RWPE1 (cell line): ENCODE measurements at regions not wholly inside any gene's neighbourhood (a gene's known extent, or its start where the extent isn't known, plus 50 kb on each side); places are given as distances from the start of the nearest gene placed in this dataset.

Source experiments
- CTCF ChIA-PET: fragments of 350-600 bp; sonication (Branson Sonifier 250); formaldehyde crosslinking; extraction: SDS; loops from one replicate; lab custom pipeline; 2021; lab: Yijun Ruan, JAX
- POLR2A ChIA-PET: fragments of 400-600 bp; formaldehyde crosslinking; extraction: SDS; loops from one replicate; lab custom pipeline; 2020; ENCODE audit warnings: antibody characterized with exemption; ENCODE audit not compliant: low non-redundant PET; lab: Yijun Ruan, JAX
- DNase-seq: peaks from one replicate; pipeline ENCODE4 v3.0.0; 2012; ENCODE audit warnings: low spot score
- H3K27ac ChIP-seq: fragments of 450-650 bp; 2 replicates; pipeline ENCODE4 v1.5.1; 2017
- TF ChIP-seq, protein P1 (sequence below): fragments of 450-650 bp; conservative IDR thresholded peaks from 2 replicates; pipeline ENCODE4 v1.5.1; 2017; ENCODE audit warnings: low read depth, mild to moderate bottlenecking

DNA sequence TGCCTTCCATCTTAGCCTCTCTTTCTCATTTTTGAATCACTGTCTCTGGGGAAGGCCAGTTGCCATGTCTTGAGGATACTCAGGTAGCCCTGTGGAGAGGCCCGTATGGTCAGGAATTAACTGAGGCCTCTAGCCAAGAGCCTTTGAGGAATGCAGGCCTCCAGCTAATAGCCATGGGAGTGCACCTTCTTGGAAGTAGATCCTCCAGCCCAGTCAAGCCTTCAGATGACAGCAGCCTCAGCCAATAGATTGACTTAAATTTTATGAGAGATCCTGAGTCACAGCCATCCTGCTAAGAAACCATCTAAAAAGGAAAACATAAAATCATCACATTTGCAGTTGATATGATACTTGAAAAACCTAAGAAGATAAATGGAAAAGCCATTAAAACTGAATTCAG lies 112.5 kb upstream of the BNIP2 start:
- H3K27ac ChIP-seq, result no peak overlapping the region
- TF ChIP-seq, protein P1, sequence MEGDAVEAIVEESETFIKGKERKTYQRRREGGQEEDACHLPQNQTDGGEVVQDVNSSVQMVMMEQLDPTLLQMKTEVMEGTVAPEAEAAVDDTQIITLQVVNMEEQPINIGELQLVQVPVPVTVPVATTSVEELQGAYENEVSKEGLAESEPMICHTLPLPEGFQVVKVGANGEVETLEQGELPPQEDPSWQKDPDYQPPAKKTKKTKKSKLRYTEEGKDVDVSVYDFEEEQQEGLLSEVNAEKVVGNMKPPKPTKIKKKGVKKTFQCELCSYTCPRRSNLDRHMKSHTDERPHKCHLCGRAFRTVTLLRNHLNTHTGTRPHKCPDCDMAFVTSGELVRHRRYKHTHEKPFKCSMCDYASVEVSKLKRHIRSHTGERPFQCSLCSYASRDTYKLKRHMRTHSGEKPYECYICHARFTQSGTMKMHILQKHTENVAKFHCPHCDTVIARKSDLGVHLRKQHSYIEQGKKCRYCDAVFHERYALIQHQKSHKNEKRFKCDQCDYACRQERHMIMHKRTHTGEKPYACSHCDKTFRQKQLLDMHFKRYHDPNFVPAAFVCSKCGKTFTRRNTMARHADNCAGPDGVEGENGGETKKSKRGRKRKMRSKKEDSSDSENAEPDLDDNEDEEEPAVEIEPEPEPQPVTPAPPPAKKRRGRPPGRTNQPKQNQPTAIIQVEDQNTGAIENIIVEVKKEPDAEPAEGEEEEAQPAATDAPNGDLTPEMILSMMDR, result no peak
- CTCF ChIA-PET, result interaction anchor here (0.6 kb wide), 1 partner anchor 94 kb away, joined by 3 read pairs; no protein-coding TSS in a partner anchor
- DNase-seq, result no peak
- POLR2A ChIA-PET, result no interaction called here

DNA sequence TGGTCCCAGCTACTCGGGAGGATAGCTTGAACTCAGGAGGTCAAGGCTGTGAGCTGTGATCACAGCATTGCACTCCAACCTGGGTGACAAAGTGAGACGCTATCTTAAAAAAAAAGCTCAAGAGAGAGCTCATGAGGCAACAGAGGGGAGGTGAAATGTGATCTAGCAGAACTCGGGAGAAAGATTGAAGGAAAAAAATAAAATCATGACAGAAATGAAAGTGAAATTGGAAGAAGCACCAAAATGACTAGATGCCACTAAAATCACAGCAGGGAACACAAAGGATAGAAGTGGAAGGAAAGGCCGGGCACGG lies 109.4 kb upstream of the BNIP2 start:
- ChIA-PET POLR2A (no interaction called here), CTCF (interaction anchor here (0.7 to 0.9 kb wide), 3 partner anchors 12 to 119 kb away, joined by 3 to 5 read pairs (median 4); no protein-coding TSS in a partner anchor)
- TF ChIP-seq, protein P1, result no peak
- no peak overlapping the region for H3K27ac ChIP-seq
- no peak for DNase-seq

GRCh38 chr15:59797756-59798604 lies 108.9 kb upstream of the BNIP2 start:
- no peak for DNase-seq
- ChIA-PET CTCF (interaction anchor here (0.7 to 0.9 kb wide), 3 partner anchors 13 to 119 kb away, joined by 3 to 5 read pairs (median 4); no protein-coding TSS in a partner anchor), POLR2A (no interaction called here)
- no peak overlapping the region for H3K27ac ChIP-seq
- TF ChIP-seq, protein P1, result no peak

- POLR2A ChIA-PET, result no interaction called here
- CTCF ChIA-PET, result no interaction called here
- DNase-seq, result no peak
- H3K27ac ChIP-seq, result no peak overlapping the region
- TF ChIP-seq, protein P1, result no peak
Observed at GRCh38 chr15:59794229-59794886, 105.2 kb upstream of the BNIP2 start.

GRCh38 chr15:59792359-59792758 lies 103.2 kb upstream of the BNIP2 start:
- POLR2A ChIA-PET, result no interaction called here
- CTCF ChIA-PET, result no interaction called here
- no peak for DNase-seq
- H3K27ac ChIP-seq, result no peak overlapping the region
- TF ChIP-seq, protein P1, result no peak

- no peak overlapping the region for H3K27ac ChIP-seq
- DNase-seq, result no peak
- POLR2A ChIA-PET, result no interaction called here
- TF ChIP-seq, protein P1, result no peak
- CTCF ChIA-PET, result interaction anchor here (0.8 kb wide), 1 partner anchor 146 kb away, joined by 4 read pairs; no protein-coding TSS in a partner anchor
Observed at GRCh38 chr15:59791755-59792154, 102.6 kb upstream of the BNIP2 start.
